ENCODE measurements at regions not wholly inside any gene's neighbourhood (a gene's known extent, or its start where the extent isn't known, plus 50 kb on each side); places are given as distances from the start of the nearest gene placed in this dataset.

- ATAC-seq: no peak
Measured at GRCh38 chr18:78566720-78567119, 412.9 kb upstream of the SALL3 start.

GRCh38 chr18:78571063-78571785 lies 408.4 kb upstream of the SALL3 start:
- no peak for ATAC-seq
- TF ChIP-seq BACH2 (CRISPR knock-in tag; IDR thresholded peaks at IDR 0.05; ENCODE audit: borderline replicate concordance): no peak
- no peak for TF ChIP-seq ZFP30 (CRISPR knock-in tag; IDR thresholded peaks at IDR 0.05)
- TF ChIP-seq POU6F1 (CRISPR knock-in tag; IDR thresholded peaks at IDR 0.05; ENCODE audit: borderline replicate concordance, low read depth): no peak
- TF ChIP-seq ZNF565 (CRISPR knock-in tag; conservative IDR thresholded peaks at IDR 0.05; ENCODE audit: low read depth): no peak
- TF ChIP-seq TSHZ2 (CRISPR knock-in tag; IDR thresholded peaks at IDR 0.05): no peak
- no peak for TF ChIP-seq TOX (CRISPR knock-in tag; IDR thresholded peaks at IDR 0.05; ENCODE audit: borderline replicate concordance)
- no peak for TF ChIP-seq ISL1 (CRISPR knock-in tag; IDR thresholded peaks at IDR 0.05)
- no peak for TF ChIP-seq PPARA (CRISPR knock-in tag; IDR thresholded peaks at IDR 0.05; ENCODE audit: borderline replicate concordance)
- no peak for TF ChIP-seq ZNF8 (CRISPR knock-in tag; IDR thresholded peaks at IDR 0.05)
- TF ChIP-seq SNAI2 (CRISPR knock-in tag; IDR thresholded peaks at IDR 0.05): no peak
- no peak for TF ChIP-seq ZNF70 (CRISPR knock-in tag; IDR thresholded peaks at IDR 0.05)
- no peak for TF ChIP-seq ESRRG (CRISPR knock-in tag; IDR thresholded peaks at IDR 0.05)
- TF ChIP-seq GLIS3 (CRISPR knock-in tag; IDR thresholded peaks at IDR 0.05): no peak
- no peak for TF ChIP-seq ARNTL (CRISPR knock-in tag; IDR thresholded peaks at IDR 0.05; ENCODE audit: borderline replicate concordance, low read depth)
- TF ChIP-seq PATZ1 (CRISPR knock-in tag; IDR thresholded peaks at IDR 0.05; ENCODE audit: borderline replicate concordance): no peak
- TF ChIP-seq CREB5 (CRISPR knock-in tag; IDR thresholded peaks at IDR 0.05; ENCODE audit: low read depth): no peak
- no peak for TF ChIP-seq CSDC2 (CRISPR knock-in tag; IDR thresholded peaks at IDR 0.05)

More at GRCh38 chr18:78566720-78567119, 412.9 kb upstream of the SALL3 start:
- TF ChIP-seq CREB5 (CRISPR knock-in tag; IDR thresholded peaks at IDR 0.05; ENCODE audit: low read depth) (no peak), ZNF70 (CRISPR knock-in tag; IDR thresholded peaks at IDR 0.05) (no peak), ZFP30 (CRISPR knock-in tag; IDR thresholded peaks at IDR 0.05) (no peak), ISL1 (CRISPR knock-in tag; IDR thresholded peaks at IDR 0.05) (no peak), POU6F1 (CRISPR knock-in tag; IDR thresholded peaks at IDR 0.05; ENCODE audit: borderline replicate concordance, low read depth) (no peak), ESRRG (CRISPR knock-in tag; IDR thresholded peaks at IDR 0.05) (no peak), PPARA (CRISPR knock-in tag; IDR thresholded peaks at IDR 0.05; ENCODE audit: borderline replicate concordance) (no peak), ARNTL (CRISPR knock-in tag; IDR thresholded peaks at IDR 0.05; ENCODE audit: borderline replicate concordance, low read depth) (no peak), TOX (CRISPR knock-in tag; IDR thresholded peaks at IDR 0.05; ENCODE audit: borderline replicate concordance) (no peak), ZNF565 (CRISPR knock-in tag; conservative IDR thresholded peaks at IDR 0.05; ENCODE audit: low read depth) (no peak)
